Neural cell (in vitro differentiated cells): ENCODE measurements at regions not wholly inside any gene's neighbourhood (a gene's known extent, or its start where the extent isn't known, plus 50 kb on each side); places are given as distances from the start of the nearest gene placed in this dataset.

ENCODE experiments used
- H2AFZ ChIP-seq: fragments of 200-600, 300-800 bp; sonication (generic), shearing (Covaris generic); 2 replicates; pipeline ENCODE4 v1.6.0; 2014; ENCODE audit warnings: low read depth, mild to moderate bottlenecking, antibody characterized with exemption, low read length, moderate library complexity
- H3F3A ChIP-seq: fragments of 200-600 bp; shearing (Covaris generic); 2 replicates; pipeline ENCODE4 v1.6.1; 2016; ENCODE audit warnings: mild to moderate bottlenecking, moderate library complexity, mixed read lengths, antibody characterized with exemption, low read length; ENCODE audit not compliant: insufficient read depth, poor library complexity, severe bottlenecking
- H3K27ac ChIP-seq: fragments of 200-600, 300-800 bp; sonication (generic), shearing (Covaris generic); 2 replicates; pipeline ENCODE4 v1.5.1; 2014; ENCODE audit warnings: mild to moderate bottlenecking, low read length, moderate library complexity
- H3K27me3 ChIP-seq: fragments of 300-800, 200-600 bp; sonication (generic), shearing (Covaris generic); 2 replicates; pipeline ENCODE4 v1.6.0; 2014; ENCODE audit warnings: mild to moderate bottlenecking, low read depth, low read length, moderate library complexity; ENCODE audit not compliant: insufficient read depth
- H3K36me3 ChIP-seq: fragments of 300-800, 200-600 bp; sonication (generic), shearing (Covaris generic); 2 replicates; pipeline ENCODE4 v1.5.1; 2014; ENCODE audit warnings: mild to moderate bottlenecking, antibody characterized with exemption, low read length, moderate library complexity; ENCODE audit not compliant: insufficient read depth
- H3K4me2 ChIP-seq: fragments of 300-800, 200-600 bp; sonication (generic), shearing (Covaris generic); 2 replicates; pipeline ENCODE4 v1.6.0; 2014; ENCODE audit warnings: mild to moderate bottlenecking, low read length
- H3K4me3 ChIP-seq: fragments of 300-800, 200-600 bp; sonication (generic), shearing (Covaris generic); 2 replicates; pipeline ENCODE4 v1.5.1; 2014; ENCODE audit warnings: mild to moderate bottlenecking, low read length, moderate library complexity
- H3K79me2 ChIP-seq: fragments of 200-600 bp; shearing (Covaris generic); replicated peaks from 2 replicates; pipeline ENCODE4 v1.6.0; 2014; ENCODE audit warnings: mild to moderate bottlenecking, low read length, moderate library complexity; ENCODE audit not compliant: insufficient read depth
- H3K9ac ChIP-seq: fragments of 300-800, 200-600 bp; sonication (generic), shearing (Covaris generic); 2 replicates; pipeline ENCODE4 v1.6.1; 2016; ENCODE audit warnings: mild to moderate bottlenecking, low read length, mixed read lengths
- H3K9me2 ChIP-seq: fragments of 200-600 bp; shearing (Covaris generic); 2 replicates; pipeline ENCODE4 v1.6.1; 2016; ENCODE audit warnings: mild to moderate bottlenecking, low read length, mixed read lengths; ENCODE audit not compliant: insufficient read depth
- H3K9me3 ChIP-seq: fragments of 200-600, 300-800 bp; sonication (generic), shearing (Covaris generic); 2 replicates; pipeline ENCODE4 v1.6.1; 2016; ENCODE audit warnings: mild to moderate bottlenecking, mixed run types, low read length, moderate library complexity, mixed read lengths
- H4K20me1 ChIP-seq: fragments of 200-600 bp; shearing (Covaris generic); 2 replicates; pipeline ENCODE4 v1.6.1; 2016; ENCODE audit warnings: mild to moderate bottlenecking, mixed run types; ENCODE audit not compliant: insufficient read depth
- EP300 ChIP-seq: fragments of 450-650 bp; conservative IDR thresholded peaks from 2 replicates; pipeline ENCODE4 v1.6.1; 2014; ENCODE audit warnings: antibody characterized with exemption, mild to moderate bottlenecking, moderate library complexity; ENCODE audit not compliant: poor library complexity, severe bottlenecking
- EZH2 ChIP-seq: fragments of 200-600, 300-800 bp; shearing (Covaris generic), sonication (generic); IDR thresholded peaks from 2 replicates; pipeline ENCODE4 v1.6.1; 2014; ENCODE audit warnings: antibody characterized with exemption, low read length, borderline replicate concordance, mild to moderate bottlenecking; ENCODE audit not compliant: insufficient read depth, poor library complexity, severe bottlenecking
- MXI1 ChIP-seq: fragments of 450-650 bp; conservative IDR thresholded peaks from 2 replicates; pipeline ENCODE4 v1.6.1; 2014; ENCODE audit warnings: antibody characterized with exemption, mild to moderate bottlenecking; ENCODE audit not compliant: poor library complexity, severe bottlenecking
- POLR2AphosphoS5 ChIP-seq: IDR thresholded peaks from 2 replicates; pipeline ENCODE4 v1.6.1; 2012
- RAD21 ChIP-seq: fragments of 450-650 bp; conservative IDR thresholded peaks from 2 replicates; pipeline ENCODE4 v1.6.1; 2014; ENCODE audit warnings: antibody characterized with exemption, mild to moderate bottlenecking, moderate library complexity
- REST ChIP-seq: IDR thresholded peaks from 2 replicates; pipeline ENCODE4 v1.6.1; 2012; ENCODE audit warnings: borderline replicate concordance
- SMC3 ChIP-seq: fragments of 450-650 bp; conservative IDR thresholded peaks from 2 replicates; pipeline ENCODE4 v1.6.1; 2014; ENCODE audit warnings: antibody characterized with exemption, mild to moderate bottlenecking, moderate library complexity; ENCODE audit not compliant: poor library complexity
- TAF1 ChIP-seq: IDR thresholded peaks from 2 replicates; pipeline ENCODE4 v1.6.1; 2012; ENCODE audit warnings: low read depth
- TF ChIP-seq, protein P1 (sequence below): fragments of 450-650 bp; IDR thresholded peaks from 2 replicates; pipeline ENCODE4 v1.5.1; 2014; ENCODE audit warnings: antibody characterized with exemption, mild to moderate bottlenecking, moderate library complexity; ENCODE audit not compliant: poor library complexity, severe bottlenecking

GRCh38 chr7:52283335-52283734 is 752.1 kb upstream of the POM121L12 start:
- no peaks in the 10 kb centered on the region for H3K27me3 ChIP-seq
- no peaks in the 10 kb centered on the region for H4K20me1 ChIP-seq
- no peak overlapping the region for H3K4me2 ChIP-seq
- no peak overlapping the region for H3K27ac ChIP-seq
- no peak for TF ChIP-seq SMC3
- peak; percentile 36 for TF ChIP-seq POLR2AphosphoS5
- no peak for TF ChIP-seq EZH2
- no peak for TF ChIP-seq RAD21
- TF ChIP-seq, protein P1, sequence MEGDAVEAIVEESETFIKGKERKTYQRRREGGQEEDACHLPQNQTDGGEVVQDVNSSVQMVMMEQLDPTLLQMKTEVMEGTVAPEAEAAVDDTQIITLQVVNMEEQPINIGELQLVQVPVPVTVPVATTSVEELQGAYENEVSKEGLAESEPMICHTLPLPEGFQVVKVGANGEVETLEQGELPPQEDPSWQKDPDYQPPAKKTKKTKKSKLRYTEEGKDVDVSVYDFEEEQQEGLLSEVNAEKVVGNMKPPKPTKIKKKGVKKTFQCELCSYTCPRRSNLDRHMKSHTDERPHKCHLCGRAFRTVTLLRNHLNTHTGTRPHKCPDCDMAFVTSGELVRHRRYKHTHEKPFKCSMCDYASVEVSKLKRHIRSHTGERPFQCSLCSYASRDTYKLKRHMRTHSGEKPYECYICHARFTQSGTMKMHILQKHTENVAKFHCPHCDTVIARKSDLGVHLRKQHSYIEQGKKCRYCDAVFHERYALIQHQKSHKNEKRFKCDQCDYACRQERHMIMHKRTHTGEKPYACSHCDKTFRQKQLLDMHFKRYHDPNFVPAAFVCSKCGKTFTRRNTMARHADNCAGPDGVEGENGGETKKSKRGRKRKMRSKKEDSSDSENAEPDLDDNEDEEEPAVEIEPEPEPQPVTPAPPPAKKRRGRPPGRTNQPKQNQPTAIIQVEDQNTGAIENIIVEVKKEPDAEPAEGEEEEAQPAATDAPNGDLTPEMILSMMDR = no peak
- no peak for TF ChIP-seq REST
- peak; percentile 58 for TF ChIP-seq EP300
- no peak for TF ChIP-seq TAF1
- no peak for TF ChIP-seq MXI1
- no peaks in the 10 kb centered on the region for H3K9me2 ChIP-seq
- H2AFZ ChIP-seq = no peak overlapping the region
- no peaks in the 10 kb centered on the region for H3K36me3 ChIP-seq
- H3K4me3 ChIP-seq = no peak overlapping the region
- no peaks in the 10 kb centered on the region for H3K79me2 ChIP-seq
- no peak overlapping the region for H3K9ac ChIP-seq
- no peaks in the 10 kb centered on the region for H3F3A ChIP-seq
- no peaks in the 10 kb centered on the region for H3K9me3 ChIP-seq

- no peaks in the 10 kb centered on the region for H4K20me1 ChIP-seq
- no peaks in the 10 kb centered on the region for H3K9me2 ChIP-seq
- H3K9ac ChIP-seq = no peak overlapping the region
- no peak overlapping the region for H3K4me3 ChIP-seq
- H3F3A ChIP-seq = no peaks in the 10 kb centered on the region
- TF ChIP-seq RAD21 (no peak), SMC3 (no peak), EP300 (no peak), REST (no peak)
- H3K27me3 ChIP-seq = no peaks in the 10 kb centered on the region
- no peaks in the 10 kb centered on the region for H3K79me2 ChIP-seq
- no peaks in the 10 kb centered on the region for H3K36me3 ChIP-seq
- no peak overlapping the region for H2AFZ ChIP-seq
- no peak overlapping the region for H3K27ac ChIP-seq
- H3K4me2 ChIP-seq = no peak overlapping the region
- H3K9me3 ChIP-seq = no peaks in the 10 kb centered on the region
Measured at GRCh38 chr7:52273685-52274610, 761.5 kb upstream of the POM121L12 start.
